Epithelial cell of proximal tubule (primary cell): ENCODE measurements at regions not wholly inside any gene's neighbourhood (a gene's known extent, or its start where the extent isn't known, plus 50 kb on each side); places are given as distances from the start of the nearest gene placed in this dataset.
A peak's percentile ranks its signal among the peaks of the same experiment; 100 is the strongest.

ENCODE experiments used
- DNase-seq: peaks from one replicate; pipeline ENCODE4 v3.0.0-alpha.2; 2011; ENCODE audit warnings: low read depth
- H3K4me3 ChIP-seq: 2 replicates; pipeline ENCODE4 v1.5.1; 2011; ENCODE audit warnings: low read depth, mild to moderate bottlenecking, low read length
- CTCF ChIP-seq: conservative IDR thresholded peaks from 2 replicates; pipeline ENCODE4 v1.5.1; 2012; ENCODE audit warnings: low read depth, mild to moderate bottlenecking, low read length

- TF ChIP-seq CTCF = no peak
- DNase-seq = peak; percentile 67
- no peak overlapping the region for H3K4me3 ChIP-seq
These were observed 183.3 kb upstream of the LRRC3B start for GRCh38 chr3:26438981-26439884.

- no peak for DNase-seq
- H3K4me3 ChIP-seq = no peak overlapping the region
- no peak for TF ChIP-seq CTCF
These were observed 172.6 kb upstream of the LRRC3B start for GRCh38 chr3:26449996-26450395.

GRCh38 chr3:26452363-26452762 lies 170.2 kb upstream of the LRRC3B start:
- TF ChIP-seq CTCF = no peak
- no peak for DNase-seq
- H3K4me3 ChIP-seq = no peak overlapping the region

GRCh38 chr3:26460985-26461384 lies 161.6 kb upstream of the LRRC3B start:
- no peak for TF ChIP-seq CTCF
- H3K4me3 ChIP-seq = no peak overlapping the region
- no peak for DNase-seq

- no peak overlapping the region for H3K4me3 ChIP-seq
- no peak for TF ChIP-seq CTCF
- DNase-seq = no peak
These were observed 150.2 kb upstream of the LRRC3B start for GRCh38 chr3:26472345-26472744.

DNA sequence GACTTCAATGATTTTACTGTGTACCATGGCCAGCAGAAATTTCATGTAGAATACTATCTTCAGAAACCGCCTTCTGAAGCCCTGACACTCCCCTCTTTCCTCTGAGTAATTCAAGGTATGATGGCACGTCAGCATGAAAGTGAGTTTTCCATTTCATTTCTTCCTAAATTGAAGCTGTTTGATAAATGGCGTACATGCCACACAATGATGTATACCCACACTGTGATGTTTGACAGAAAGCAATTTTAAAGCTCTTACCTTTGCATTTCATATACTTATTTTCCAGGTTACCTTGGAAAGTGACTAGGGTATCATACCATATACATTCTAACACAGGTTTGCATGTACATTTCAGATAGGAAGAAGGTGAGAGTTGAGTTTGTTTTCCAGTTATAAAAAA lies 147.9 kb upstream of the LRRC3B start:
- no peak for TF ChIP-seq CTCF
- H3K4me3 ChIP-seq = no peak overlapping the region
- no peak for DNase-seq

DNA sequence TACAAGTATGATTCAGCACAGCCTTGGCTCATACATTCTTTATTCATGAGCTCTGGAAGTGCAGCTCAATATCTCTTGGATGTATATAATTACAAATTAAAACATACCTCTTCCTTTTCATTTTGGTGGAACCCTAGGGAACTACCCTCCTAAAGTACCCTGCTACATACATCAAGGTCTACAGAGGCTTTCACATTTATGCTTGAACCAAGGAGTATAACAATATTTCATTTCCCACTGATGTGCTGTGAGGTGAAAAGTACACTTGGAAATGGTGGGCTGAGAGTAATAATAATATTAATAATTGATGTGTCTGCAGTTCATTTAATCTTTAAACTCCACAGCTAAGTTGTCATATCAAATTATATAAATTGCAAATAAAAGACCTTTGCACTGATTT lies 142.2 kb upstream of the LRRC3B start:
- no peak overlapping the region for H3K4me3 ChIP-seq
- no peak for DNase-seq
- no peak for TF ChIP-seq CTCF
